Nephron progenitor cell (in vitro differentiated cells): ENCODE measurements at regions not wholly inside any gene's neighbourhood (a gene's known extent, or its start where the extent isn't known, plus 50 kb on each side); places are given as distances from the start of the nearest gene placed in this dataset.

ENCODE experiments used
- DNase-seq: peaks from one replicate; pipeline ENCODE4 v3.0.0; 2021
- H3K27ac Mint-ChIP-seq: 2 replicates; pipeline ENCODE4 v1.8.0; 2021; ENCODE audit warnings: mild to moderate bottlenecking, moderate library complexity, mixed read lengths
- H3K27me3 Mint-ChIP-seq: 2 replicates; pipeline ENCODE4 v1.8.0; 2021; ENCODE audit warnings: mild to moderate bottlenecking, low read depth, mixed read lengths; ENCODE audit not compliant: poor library complexity
- H3K36me3 Mint-ChIP-seq: 2 replicates; pipeline ENCODE4 v1.8.0; 2021; ENCODE audit warnings: low read depth, mixed read lengths
- H3K4me1 Mint-ChIP-seq: 2 replicates; pipeline ENCODE4 v1.8.0; 2021; ENCODE audit warnings: mixed read lengths
- H3K4me3 Mint-ChIP-seq: 2 replicates; pipeline ENCODE4 v1.8.0; 2021; ENCODE audit warnings: mild to moderate bottlenecking, moderate library complexity, mixed read lengths
- H3K9me3 Mint-ChIP-seq: 2 replicates; pipeline ENCODE4 v1.8.0; 2021; ENCODE audit warnings: mild to moderate bottlenecking, moderate library complexity, mixed read lengths
- CTCF ChIP-seq: fragments of 200-600 bp; sonication (generic); IDR thresholded peaks from 2 replicates; pipeline ENCODE4 v1.5.0; 2021; ENCODE audit warnings: antibody characterized with exemption

DNA sequence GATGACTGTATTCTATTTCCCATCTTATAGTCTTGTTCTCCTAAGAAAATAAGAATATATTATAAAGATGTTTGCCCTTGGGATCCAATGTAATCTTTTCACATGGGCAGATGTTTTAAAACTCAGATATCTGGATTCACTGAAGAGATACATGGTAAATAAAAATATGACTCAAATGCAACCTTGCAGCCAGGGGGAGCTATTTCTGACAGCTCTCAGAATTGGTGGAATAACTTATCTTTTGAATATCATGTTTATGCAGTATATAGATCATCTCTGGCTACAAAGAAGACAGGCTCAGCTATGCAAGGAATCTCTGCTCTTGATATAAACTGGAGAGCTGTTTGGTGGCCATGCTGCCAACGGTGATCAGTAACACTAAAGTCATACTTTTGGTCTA is 274.7 kb downstream of the GLUD2 start:
- no peaks in the 10 kb centered on the region for H3K36me3 Mint-ChIP-seq
- no peak for DNase-seq
- H3K27ac Mint-ChIP-seq = no peak overlapping the region
- no peak overlapping the region for H3K4me3 Mint-ChIP-seq
- TF ChIP-seq CTCF = no peak
- H3K27me3 Mint-ChIP-seq = no peaks in the 10 kb centered on the region
- peaks cover 27% of the 10 kb centered on the region for H3K9me3 Mint-ChIP-seq
- H3K4me1 Mint-ChIP-seq = no peaks in the 10 kb centered on the region

GRCh38 chrX:121323337-121323736 is 275.9 kb downstream of the GLUD2 start:
- Mint-ChIP-seq H3K27me3 (no peaks in the 10 kb centered on the region), H3K36me3 (no peaks in the 10 kb centered on the region), H3K9me3 (peaks cover 33% of the 10 kb centered on the region)

DNA sequence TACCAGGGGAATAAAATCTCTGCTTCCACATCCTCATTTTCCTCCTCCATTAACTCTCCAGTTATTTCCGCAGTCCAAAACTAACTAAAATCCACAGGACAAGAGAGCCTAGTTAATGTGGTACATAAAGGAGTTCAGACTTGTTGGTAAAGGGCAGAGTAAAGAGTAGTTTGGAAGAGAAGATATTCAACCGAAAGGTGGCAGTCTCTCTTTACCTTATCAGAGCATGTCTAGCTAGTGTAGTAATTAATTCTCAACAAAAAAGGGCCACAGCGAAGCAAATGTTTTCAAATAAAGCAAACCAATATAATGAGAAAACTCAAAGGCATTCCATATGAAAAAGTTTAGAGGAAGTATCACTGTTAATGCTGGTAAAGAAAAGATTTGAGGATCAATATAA is 286.5 kb downstream of the GLUD2 start:
- no peak overlapping the region for H3K27ac Mint-ChIP-seq
- no peaks in the 10 kb centered on the region for H3K4me1 Mint-ChIP-seq
- TF ChIP-seq CTCF = no peak
- no peak for DNase-seq
- H3K27me3 Mint-ChIP-seq = peaks cover 7% of the 10 kb centered on the region
- H3K9me3 Mint-ChIP-seq = peaks cover 26% of the 10 kb centered on the region
- H3K4me3 Mint-ChIP-seq = no peak overlapping the region
- H3K36me3 Mint-ChIP-seq = no peaks in the 10 kb centered on the region

More at GRCh38 chrX:121323337-121323736, 275.9 kb downstream of the GLUD2 start:
- H3K27ac Mint-ChIP-seq = no peak overlapping the region
- DNase-seq = no peak
- H3K4me1 Mint-ChIP-seq = no peaks in the 10 kb centered on the region
- TF ChIP-seq CTCF = no peak
- H3K4me3 Mint-ChIP-seq = no peak overlapping the region

GRCh38 chrX:121336831-121337421 is 289.5 kb downstream of the GLUD2 start:
- Mint-ChIP-seq H3K4me3 (no peak overlapping the region), H3K9me3 (peaks cover 14% of the 10 kb centered on the region), H3K27me3 (peaks cover 5% of the 10 kb centered on the region), H3K4me1 (no peaks in the 10 kb centered on the region), H3K36me3 (no peaks in the 10 kb centered on the region), H3K27ac (no peak overlapping the region)
- no peak for DNase-seq
- TF ChIP-seq CTCF = no peak

GRCh38 chrX:121337816-121338215 is 290.4 kb downstream of the GLUD2 start:
- no peak for TF ChIP-seq CTCF
- DNase-seq = no peak
- Mint-ChIP-seq H3K4me1 (no peaks in the 10 kb centered on the region), H3K9me3 (peaks cover 12% of the 10 kb centered on the region), H3K27me3 (peaks cover 2% of the 10 kb centered on the region), H3K27ac (no peak overlapping the region), H3K36me3 (no peaks in the 10 kb centered on the region), H3K4me3 (no peak overlapping the region)

- Mint-ChIP-seq H3K27ac (no peak overlapping the region), H3K4me1 (no peaks in the 10 kb centered on the region), H3K36me3 (no peaks in the 10 kb centered on the region), H3K27me3 (peaks cover 3% of the 10 kb centered on the region), H3K9me3 (peaks cover 58% of the 10 kb centered on the region), H3K4me3 (no peak overlapping the region)
- no peak for DNase-seq
- no peak for TF ChIP-seq CTCF
These were observed 301.9 kb downstream of the GLUD2 start for GRCh38 chrX:121349263-121349662.
